H1 (cell line): ENCODE measurements at regions not wholly inside any gene's neighbourhood (a gene's known extent, or its start where the extent isn't known, plus 50 kb on each side); places are given as distances from the start of the nearest gene placed in this dataset.

ENCODE experiments used
- ASH2L ChIP-seq: fragments of 200-600, 300-600 bp; sonication (generic); IDR thresholded peaks from one replicate; pipeline ENCODE4 v1.7.1; 2017; ENCODE audit warnings: low read length
- ATF2 ChIP-seq: IDR thresholded peaks from 2 replicates; pipeline ENCODE4 v1.6.1; 2012; ENCODE audit warnings: low read length, inconsistent platforms
- BACH1 ChIP-seq: IDR thresholded peaks from 2 replicates; pipeline ENCODE4 v1.6.1; 2012; ENCODE audit warnings: low read length, improper control_type of control experiment
- EGR1 ChIP-seq: IDR thresholded peaks from 2 replicates; pipeline ENCODE4 v1.6.1; 2011; ENCODE audit warnings: low read depth, low read length, borderline replicate concordance

- TF ChIP-seq ATF2 (no peak), BACH1 (no peak), EGR1 (no peak), ASH2L (no peak)
These were observed 187.2 kb upstream of the RGS6 start (continued) for GRCh38 chr14:71745072-71745471.
